ENCODE measurements at regions not wholly inside any gene's neighbourhood (a gene's known extent, or its start where the extent isn't known, plus 50 kb on each side); places are given as distances from the start of the nearest gene placed in this dataset.

GRCh38 chr6:91149246-91149955 is 562.5 kb upstream of the MAP3K7 start:
- DNase-seq, result no peak

DNA sequence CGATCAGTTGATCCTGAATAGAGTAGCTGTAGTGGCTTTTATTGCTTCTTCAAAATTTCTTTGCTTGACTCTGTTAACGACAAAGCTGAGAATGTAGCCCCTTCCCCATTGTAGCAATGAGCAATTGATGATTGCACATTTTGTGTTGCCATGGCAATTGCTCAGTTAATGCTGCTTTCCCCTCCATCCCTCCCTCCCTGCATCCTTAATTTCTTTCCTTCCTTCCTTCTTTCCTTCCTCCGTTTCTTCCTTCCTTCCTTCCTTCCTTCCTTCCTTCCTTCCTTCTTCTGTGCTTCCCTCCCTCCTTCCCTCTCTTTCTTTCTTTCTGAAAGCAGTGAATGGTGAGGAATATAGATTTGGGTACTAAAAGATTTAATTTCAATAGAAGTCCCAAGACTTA is 557.3 kb upstream of the MAP3K7 start:
- no peak for DNase-seq

DNA sequence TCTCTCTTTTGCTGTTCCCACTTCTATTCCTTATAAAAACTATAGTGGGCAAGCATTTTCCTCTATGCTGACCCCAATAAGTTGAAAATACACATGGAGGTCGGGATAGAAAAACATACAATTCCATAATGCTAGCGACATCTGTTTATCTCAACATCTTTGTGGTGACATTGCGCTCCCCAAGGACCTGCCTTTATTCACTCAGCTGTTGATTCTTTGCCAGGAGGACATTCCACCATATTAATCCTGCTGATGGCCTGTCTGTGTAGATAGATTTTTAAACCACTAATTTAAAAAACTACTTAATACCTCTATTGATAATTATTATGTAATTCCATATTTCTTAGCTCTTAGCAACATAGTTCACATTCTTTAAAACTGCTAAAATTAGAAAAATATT is 555.3 kb upstream of the MAP3K7 start:
- no peak for DNase-seq

DNA sequence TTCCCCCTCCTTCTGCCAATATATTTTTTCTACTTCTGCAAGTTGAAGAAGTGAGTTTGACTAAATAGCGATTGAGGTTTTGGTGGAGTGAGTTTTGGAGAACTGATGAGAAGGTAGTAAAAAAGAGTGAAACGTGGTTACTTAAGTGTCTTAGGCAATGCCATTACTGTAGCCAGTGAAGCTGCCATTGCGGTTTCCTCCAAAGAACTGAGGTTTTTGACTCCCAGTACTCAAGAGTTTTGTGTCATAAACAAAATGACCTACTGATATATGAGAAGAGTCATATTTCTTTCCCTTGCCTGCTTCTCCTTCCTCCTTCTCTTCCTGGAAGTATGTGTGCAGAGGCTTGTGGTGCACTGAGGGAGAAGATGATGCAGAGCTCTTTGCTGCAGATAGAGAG is 554.5 kb upstream of the MAP3K7 start:
- no peak for DNase-seq

DNA sequence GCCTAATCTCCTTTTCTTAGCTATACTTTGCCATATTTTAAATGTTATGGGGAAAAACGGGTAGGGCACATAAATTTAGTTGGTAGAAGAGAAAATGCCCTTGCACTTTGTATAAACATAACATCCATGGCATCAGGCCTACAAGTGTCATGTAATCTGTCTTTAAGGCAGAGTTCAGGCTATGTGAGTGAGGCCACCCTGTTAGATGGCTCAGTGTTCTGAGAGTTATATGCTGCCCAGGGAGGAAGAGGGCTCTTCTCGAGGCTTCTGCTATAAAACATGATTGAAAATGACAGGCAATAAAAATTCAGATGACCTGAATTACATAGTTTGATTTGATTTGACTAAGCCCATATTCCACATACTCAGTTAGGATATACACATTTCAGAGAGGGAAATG is 553.6 kb upstream of the MAP3K7 start:
- no peak for DNase-seq

DNA sequence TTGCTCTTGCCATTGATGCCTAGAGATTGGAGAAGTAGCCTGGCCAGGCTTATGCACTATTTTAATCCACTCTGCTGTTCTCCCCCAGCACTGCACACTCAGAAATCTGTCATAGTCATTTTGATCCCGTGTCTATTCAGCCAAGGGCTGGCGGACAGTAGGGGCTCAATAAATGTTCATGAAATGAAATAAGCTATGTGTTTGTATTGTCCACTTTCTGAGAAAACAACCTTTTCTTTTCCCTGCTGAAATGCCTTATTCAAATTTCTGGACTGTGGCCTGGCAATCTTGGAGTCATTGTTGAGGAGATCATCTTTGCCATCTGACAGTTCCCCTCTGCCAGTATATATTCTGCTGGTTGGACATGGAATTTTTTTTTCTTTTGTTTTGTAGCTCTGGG is 550.4 kb upstream of the MAP3K7 start:
- DNase-seq, result no peak

- no peak for DNase-seq
Measured at GRCh38 chr6:91135406-91136103, 548.7 kb upstream of the MAP3K7 start.

GRCh38 chr6:91132461-91132860 is 545.6 kb upstream of the MAP3K7 start:
- DNase-seq, result no peak

DNA sequence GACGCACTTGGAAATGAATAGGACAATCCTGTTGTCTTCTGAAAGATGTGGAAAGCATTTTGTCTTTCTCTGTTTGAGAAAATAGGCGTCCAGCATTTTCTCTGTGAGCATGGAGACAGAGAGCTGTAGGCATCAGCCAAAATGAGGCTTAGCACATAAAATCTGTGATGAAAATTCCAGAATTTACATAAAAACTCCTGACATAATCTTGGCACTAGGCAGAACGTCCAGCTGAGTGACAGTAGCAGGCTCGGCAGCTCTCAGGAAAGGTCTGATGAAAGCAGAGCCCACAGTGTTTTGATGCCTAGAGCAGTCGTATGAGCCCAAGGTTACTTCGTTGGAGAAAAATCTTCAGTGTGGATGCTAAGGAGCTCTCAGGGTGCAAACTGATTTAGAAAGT is 543.3 kb upstream of the MAP3K7 start:
- no peak for DNase-seq

- DNase-seq, result no peak
Measured at GRCh38 chr6:91127752-91128151, 540.9 kb upstream of the MAP3K7 start.

DNA sequence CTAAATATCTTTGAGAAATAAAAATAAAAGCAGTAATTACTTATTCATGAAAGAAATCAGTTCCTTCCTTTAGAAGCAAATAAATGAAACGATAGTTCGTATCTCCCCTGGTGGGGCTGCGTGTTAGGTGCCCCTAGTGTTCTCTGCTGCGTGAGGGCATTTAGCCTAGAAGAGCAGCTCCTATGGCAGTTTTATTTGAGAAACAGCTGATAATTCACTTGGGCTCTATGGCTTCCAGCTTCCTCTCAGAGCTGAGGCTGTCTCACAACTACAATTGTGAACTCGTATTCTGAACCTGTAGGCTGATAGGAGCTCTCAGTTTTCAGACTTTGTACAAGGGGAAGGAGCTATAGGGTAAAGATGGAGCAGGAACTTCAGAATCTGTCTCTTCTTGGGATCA is 540.0 kb upstream of the MAP3K7 start:
- no peak for DNase-seq

DNA sequence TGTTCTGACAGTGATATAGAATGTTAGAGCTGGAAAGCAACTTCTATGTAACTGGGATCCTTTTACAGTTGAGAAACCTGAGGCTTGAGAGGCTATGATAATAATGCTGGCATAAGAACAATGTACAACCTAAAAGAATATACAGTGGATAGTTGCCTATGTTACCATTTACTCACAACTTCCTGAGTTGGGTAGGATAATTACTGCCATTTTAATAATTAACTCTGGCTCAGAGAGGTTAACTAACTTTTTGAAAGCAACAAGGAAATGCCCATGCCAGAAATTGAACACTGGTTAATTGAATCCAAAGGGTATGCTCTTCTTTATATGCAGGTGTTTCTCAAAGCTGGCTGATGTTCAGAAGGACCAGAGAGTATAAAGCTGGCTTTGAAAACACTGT is 530.7 kb upstream of the MAP3K7 start:
- DNase-seq, result no peak

GRCh38 chr6:91114123-91114708 is 527.3 kb upstream of the MAP3K7 start:
- DNase-seq, result no peak

DNA sequence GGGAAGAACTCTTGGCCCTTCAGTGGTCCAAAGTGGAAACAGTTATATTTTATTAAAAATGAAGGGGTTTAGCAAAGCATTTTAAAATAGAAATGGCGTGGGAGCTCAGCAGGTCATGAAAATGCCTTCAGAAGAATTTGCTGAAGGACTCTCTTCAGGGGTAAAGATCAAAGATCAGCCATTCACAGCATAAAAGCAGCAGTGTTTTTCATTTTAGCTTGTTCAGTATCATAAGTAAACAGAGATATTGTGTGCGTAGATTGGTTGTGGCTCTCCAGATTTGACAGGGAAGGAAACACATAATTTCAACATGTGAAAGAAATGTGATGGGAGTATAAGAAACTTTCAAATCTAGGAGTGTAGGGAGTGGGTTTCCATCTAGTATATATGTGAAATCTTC is 519.2 kb upstream of the MAP3K7 start:
- DNase-seq, result no peak

- no peak for DNase-seq
Measured at GRCh38 chr6:91105532-91105931, 518.7 kb upstream of the MAP3K7 start.

DNA sequence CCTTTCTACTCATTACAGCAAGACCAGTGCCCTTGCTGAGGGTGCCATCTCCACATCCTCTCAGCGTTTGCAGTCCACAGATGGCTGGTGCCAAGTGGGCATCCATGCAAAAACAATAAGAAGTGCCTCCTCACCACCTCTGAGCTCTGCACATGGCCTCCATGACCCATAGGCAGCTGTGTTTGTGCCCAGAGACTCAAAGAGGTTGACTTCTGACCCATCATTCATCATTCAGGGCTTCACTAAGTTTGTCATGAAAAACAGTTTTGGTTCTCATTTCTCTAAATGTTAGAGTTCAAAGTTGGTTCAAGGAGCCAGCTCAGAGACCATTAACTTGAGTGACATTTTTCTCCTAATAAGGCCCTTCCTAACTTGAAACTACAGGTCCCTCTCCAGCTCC is 512.6 kb upstream of the MAP3K7 start:
- no peak for DNase-seq

- peak; percentile 37 for DNase-seq
Measured at GRCh38 chr6:91098006-91098405, 511.1 kb upstream of the MAP3K7 start.

DNA sequence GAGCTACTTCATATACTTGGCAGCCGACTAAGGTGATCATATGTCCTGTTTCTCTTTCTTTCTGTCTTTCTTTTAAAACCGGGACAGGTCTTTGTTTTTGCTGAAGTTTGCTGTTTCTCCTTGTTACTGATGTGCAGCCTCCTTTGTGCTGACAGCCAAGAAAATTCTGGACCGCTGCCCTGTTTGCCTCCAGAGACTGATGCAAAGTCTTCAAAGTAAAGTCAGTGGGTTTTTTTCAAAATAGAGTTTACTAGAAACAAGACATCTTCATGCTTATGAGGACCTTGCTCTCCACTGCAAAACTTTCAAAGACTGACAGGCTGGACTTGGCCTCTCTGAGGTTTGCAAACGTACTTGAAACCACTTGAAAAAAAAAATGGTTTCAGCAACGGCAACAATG is 510.5 kb upstream of the MAP3K7 start:
- DNase-seq, result no peak

DNA sequence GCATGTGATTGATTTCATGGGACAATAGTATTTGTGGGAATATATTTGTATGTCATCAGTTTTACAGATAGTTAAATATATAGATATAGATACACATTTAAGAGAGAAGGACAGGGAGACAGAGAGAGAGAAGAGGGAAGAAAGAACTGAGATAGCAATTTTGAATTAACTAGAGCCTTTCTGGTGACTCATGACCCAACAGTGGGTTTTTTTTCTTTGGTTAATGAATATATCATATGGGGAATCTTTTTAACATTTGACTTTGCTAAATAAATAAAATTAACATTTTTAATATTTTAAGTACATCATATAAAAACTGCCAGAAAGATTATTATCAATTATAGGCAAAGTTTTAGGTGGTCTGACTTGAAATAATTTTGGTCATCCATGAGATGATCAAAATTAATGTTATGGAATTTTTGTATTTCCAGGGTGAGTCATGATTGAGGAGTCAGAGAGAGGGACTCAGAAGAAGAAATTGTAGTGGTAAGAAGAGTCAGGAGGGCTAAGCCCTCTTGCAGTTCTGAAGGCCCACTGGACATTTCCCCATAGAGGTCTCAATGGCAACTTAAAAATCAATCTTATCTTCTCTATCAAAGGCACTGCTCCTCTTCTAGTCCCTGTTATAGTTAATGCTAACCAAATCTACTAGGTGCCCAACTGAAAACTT is 508.1 kb upstream of the MAP3K7 start:
- no peak for DNase-seq

- no peak for DNase-seq
Measured at GRCh38 chr6:91094341-91094740, 507.5 kb upstream of the MAP3K7 start.

GRCh38 chr6:91088976-91089375 is 502.1 kb upstream of the MAP3K7 start:
- no peak for DNase-seq

DNA sequence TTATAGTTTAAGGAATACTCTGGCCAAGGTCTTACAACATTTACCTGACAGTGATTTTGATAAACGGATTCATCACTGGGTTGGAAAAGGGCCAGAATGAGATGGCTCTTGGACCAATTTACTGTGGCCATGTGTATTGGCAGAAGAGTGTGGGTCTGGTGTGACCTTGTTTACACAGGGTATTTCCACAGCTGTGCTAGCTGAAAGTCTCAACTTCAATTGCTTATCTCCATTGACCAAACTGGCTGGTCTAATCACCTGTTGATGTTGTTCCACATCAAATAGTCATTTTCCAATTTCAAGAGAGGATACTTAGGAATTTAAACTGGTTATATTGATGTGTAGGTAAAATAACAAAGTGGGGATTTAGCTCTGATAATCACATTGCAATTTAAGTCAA is 501.6 kb upstream of the MAP3K7 start:
- DNase-seq, result peak; percentile 85

DNA sequence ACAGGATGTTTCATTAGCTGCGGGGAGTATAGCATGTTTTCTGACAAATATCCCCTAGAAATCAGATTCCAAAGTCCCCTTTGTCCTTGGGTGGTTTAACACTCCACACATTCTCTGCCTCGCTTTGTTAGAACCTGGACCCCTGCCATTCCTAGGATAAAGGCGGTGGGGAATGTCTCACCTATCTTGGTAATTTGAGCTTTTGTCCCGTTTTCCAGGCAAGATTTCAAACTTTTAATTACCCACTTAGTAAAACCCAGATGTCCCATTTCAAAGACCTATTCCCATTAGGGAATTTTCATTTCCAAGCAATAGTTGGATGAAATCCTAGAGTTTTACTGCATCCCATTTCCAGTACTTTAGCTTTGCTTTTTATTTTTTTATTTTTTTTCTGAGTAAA is 501.0 kb upstream of the MAP3K7 start:
- DNase-seq, result peak; percentile 54

DNA sequence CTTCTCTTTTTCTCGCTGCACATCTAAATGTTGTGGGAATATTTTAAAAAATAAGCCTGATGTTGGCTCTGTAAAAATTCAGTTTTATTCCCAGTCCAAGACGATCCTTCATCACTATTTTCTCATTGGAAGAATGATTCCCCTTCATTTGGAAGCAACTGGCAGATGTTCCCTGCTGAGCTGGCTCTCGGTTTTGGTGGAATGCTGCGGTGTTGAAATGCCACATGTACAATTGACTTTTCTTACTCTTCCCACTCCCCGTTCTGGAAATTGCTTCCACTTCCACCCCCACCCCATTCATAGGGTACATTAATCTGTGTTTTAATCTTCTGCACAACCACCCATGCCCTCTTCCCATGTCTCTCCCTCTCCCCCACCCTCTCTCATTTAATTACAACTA is 496.3 kb upstream of the MAP3K7 start:
- no peak for DNase-seq

All from COR-L47 (cell line).